HL-60 (cell line): ENCODE measurements at regions not wholly inside any gene's neighbourhood (a gene's known extent, or its start where the extent isn't known, plus 50 kb on each side); places are given as distances from the start of the nearest gene placed in this dataset.

ENCODE experiments used
- CTCF ChIP-seq: IDR thresholded peaks from one replicate; pipeline ENCODE4 v1.5.1; 2011; ENCODE audit warnings: low read length, control low read depth, inconsistent platforms; ENCODE audit not compliant: insufficient read depth
- GABPA ChIP-seq: IDR thresholded peaks from 2 replicates; pipeline ENCODE4 v1.6.1; 2012; ENCODE audit warnings: low read depth
- POLR2AphosphoS5 ChIP-seq: IDR thresholded peaks from 2 replicates; pipeline ENCODE4 v1.6.1; 2012; ENCODE audit warnings: low read depth
- SPI1 ChIP-seq: IDR thresholded peaks from 2 replicates; pipeline ENCODE4 v1.6.1; 2012; ENCODE audit warnings: low read depth, mild to moderate bottlenecking, borderline replicate concordance
- TF ChIP-seq, protein P1 (sequence below): IDR thresholded peaks from 2 replicates; pipeline ENCODE4 v1.6.1; 2012; ENCODE audit warnings: low read depth; ENCODE audit not compliant: insufficient replicate concordance

GRCh38 chr6:67666177-67666964, 968.7 kb upstream of the ADGRB3 start:
- TF ChIP-seq POLR2AphosphoS5 (no peak), CTCF (no peak), GABPA (no peak), SPI1 (no peak)
- TF ChIP-seq, protein P1, sequence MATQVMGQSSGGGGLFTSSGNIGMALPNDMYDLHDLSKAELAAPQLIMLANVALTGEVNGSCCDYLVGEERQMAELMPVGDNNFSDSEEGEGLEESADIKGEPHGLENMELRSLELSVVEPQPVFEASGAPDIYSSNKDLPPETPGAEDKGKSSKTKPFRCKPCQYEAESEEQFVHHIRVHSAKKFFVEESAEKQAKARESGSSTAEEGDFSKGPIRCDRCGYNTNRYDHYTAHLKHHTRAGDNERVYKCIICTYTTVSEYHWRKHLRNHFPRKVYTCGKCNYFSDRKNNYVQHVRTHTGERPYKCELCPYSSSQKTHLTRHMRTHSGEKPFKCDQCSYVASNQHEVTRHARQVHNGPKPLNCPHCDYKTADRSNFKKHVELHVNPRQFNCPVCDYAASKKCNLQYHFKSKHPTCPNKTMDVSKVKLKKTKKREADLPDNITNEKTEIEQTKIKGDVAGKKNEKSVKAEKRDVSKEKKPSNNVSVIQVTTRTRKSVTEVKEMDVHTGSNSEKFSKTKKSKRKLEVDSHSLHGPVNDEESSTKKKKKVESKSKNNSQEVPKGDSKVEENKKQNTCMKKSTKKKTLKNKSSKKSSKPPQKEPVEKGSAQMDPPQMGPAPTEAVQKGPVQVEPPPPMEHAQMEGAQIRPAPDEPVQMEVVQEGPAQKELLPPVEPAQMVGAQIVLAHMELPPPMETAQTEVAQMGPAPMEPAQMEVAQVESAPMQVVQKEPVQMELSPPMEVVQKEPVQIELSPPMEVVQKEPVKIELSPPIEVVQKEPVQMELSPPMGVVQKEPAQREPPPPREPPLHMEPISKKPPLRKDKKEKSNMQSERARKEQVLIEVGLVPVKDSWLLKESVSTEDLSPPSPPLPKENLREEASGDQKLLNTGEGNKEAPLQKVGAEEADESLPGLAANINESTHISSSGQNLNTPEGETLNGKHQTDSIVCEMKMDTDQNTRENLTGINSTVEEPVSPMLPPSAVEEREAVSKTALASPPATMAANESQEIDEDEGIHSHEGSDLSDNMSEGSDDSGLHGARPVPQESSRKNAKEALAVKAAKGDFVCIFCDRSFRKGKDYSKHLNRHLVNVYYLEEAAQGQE, result no peak
